GM23338 (cell line): ENCODE measurements at regions not wholly inside any gene's neighbourhood (a gene's known extent, or its start where the extent isn't known, plus 50 kb on each side); places are given as distances from the start of the nearest gene placed in this dataset.

Experiments
- ATAC-seq: fragments of 200-7000 bp; cut with Tn5 transposase; 3 replicates; pipeline ENCODE4 v1.9.1; 2020
- DNase-seq: peaks from one replicate; pipeline ENCODE4 v3.0.0-alpha.2; 2015; ENCODE audit warnings: low spot score
- H2AFZ ChIP-seq: fragments of 200-600 bp; sonication (generic); 2 replicates; pipeline ENCODE4 v1.8.0; 2016; ENCODE audit warnings: antibody characterized with exemption, mild to moderate bottlenecking, moderate library complexity
- H3F3A ChIP-seq: fragments of 200-600 bp; sonication (generic); replicated peaks from 2 replicates; pipeline ENCODE4 v1.8.0; 2017; ENCODE audit warnings: antibody characterized with exemption, mixed run types, low read depth
- H3K27ac ChIP-seq: fragments of 200-600 bp; sonication (generic); 2 replicates; pipeline ENCODE4 v1.6.1; 2016; ENCODE audit warnings: low read depth
- H3K27me3 ChIP-seq: fragments of 200-600 bp; sonication (generic); 2 replicates; pipeline ENCODE4 v1.8.0; 2016; ENCODE audit warnings: mild to moderate bottlenecking, mixed run types, moderate library complexity; ENCODE audit not compliant: insufficient read depth
- H3K36me3 ChIP-seq: fragments of 200-600 bp; sonication (generic); 2 replicates; pipeline ENCODE4 v1.8.0; 2016; ENCODE audit warnings: mild to moderate bottlenecking; ENCODE audit not compliant: insufficient read depth
- H3K4me1 ChIP-seq: fragments of 200-600 bp; sonication (generic); 2 replicates; pipeline ENCODE4 v1.8.0; 2016; ENCODE audit warnings: mild to moderate bottlenecking, moderate library complexity; ENCODE audit not compliant: insufficient read depth
- H3K4me2 ChIP-seq: fragments of 200-600 bp; sonication (generic); 2 replicates; pipeline ENCODE4 v1.7.1; 2017; ENCODE audit warnings: mixed run types
- H3K4me3 ChIP-seq: fragments of 200-600 bp; sonication (generic); 2 replicates; pipeline ENCODE4 v1.6.1; 2016; ENCODE audit warnings: mixed run types
- H3K79me2 ChIP-seq: fragments of 200-600 bp; sonication (generic); replicated peaks from 2 replicates; pipeline ENCODE4 v1.8.0; 2017; ENCODE audit warnings: mild to moderate bottlenecking; ENCODE audit not compliant: insufficient read depth
- H3K9me2 ChIP-seq: fragments of 200-600 bp; sonication (generic); 2 replicates; pipeline ENCODE4 v1.8.0; 2017; ENCODE audit not compliant: insufficient read depth
- H4K20me1 ChIP-seq: fragments of 200-600 bp; sonication (generic); replicated peaks from 2 replicates; pipeline ENCODE4 v1.8.0; 2017; ENCODE audit warnings: mild to moderate bottlenecking; ENCODE audit not compliant: insufficient read depth
- H3K27ac Mint-ChIP-seq: 2 replicates; pipeline ENCODE4 v1.8.0; 2020; ENCODE audit warnings: inconsistent platforms, mild to moderate bottlenecking, moderate library complexity, mixed read lengths
- H3K27me3 Mint-ChIP-seq: 3 replicates; pipeline ENCODE4 v1.8.0; 2022; ENCODE audit warnings: low read depth, mild to moderate bottlenecking, moderate library complexity, mixed read lengths, inconsistent platforms; ENCODE audit not compliant: insufficient read depth, poor library complexity
- H3K36me3 Mint-ChIP-seq: 3 replicates; pipeline ENCODE4 v1.8.0; 2021; ENCODE audit warnings: low read depth, mild to moderate bottlenecking, inconsistent platforms, moderate library complexity, mixed read lengths
- H3K4me1 Mint-ChIP-seq: 3 replicates; pipeline ENCODE4 v1.8.0; 2020; ENCODE audit warnings: mild to moderate bottlenecking, inconsistent platforms, mixed read lengths
- H3K4me3 Mint-ChIP-seq: 3 replicates; pipeline ENCODE4 v1.8.0; 2021; ENCODE audit warnings: moderate library complexity, mild to moderate bottlenecking, inconsistent platforms, mixed read lengths
- H3K9me3 Mint-ChIP-seq: 3 replicates; pipeline ENCODE4 v1.8.0; 2020; ENCODE audit warnings: moderate library complexity, mild to moderate bottlenecking, inconsistent platforms, mixed read lengths
- CREB1 ChIP-seq: fragments of 250-450 bp; sonication (Bioruptor Pico); IDR thresholded peaks from 2 replicates; pipeline ENCODE4 v1.5.0; 2020; ENCODE audit warnings: low read depth, mild to moderate bottlenecking, moderate library complexity
- CTCF ChIP-seq, 2 experiments: fragments of 200-600 bp in 1 of 2; sonication (generic) in 1 of 2; conservative IDR thresholded peaks; 2 replicates each; pipeline versions ENCODE4 v1.5.1 to v1.6.1; 2016 to 2017; ENCODE audit warnings: antibody characterized with exemption in 2 of 2, low read depth in 2 of 2, mild to moderate bottlenecking in 2 of 2, moderate library complexity in 1 of 2
- EZH2 ChIP-seq: fragments of 200-600 bp; sonication (generic); IDR thresholded peaks from one replicate; pipeline ENCODE4 v1.8.0; 2017; ENCODE audit warnings: antibody characterized with exemption, mild to moderate bottlenecking, low read depth; ENCODE audit not compliant: unreplicated experiment
- EZH2phosphoT487 ChIP-seq: fragments of 200-600 bp; sonication (generic); IDR thresholded peaks from one replicate; pipeline ENCODE4 v1.8.1; 2018; ENCODE audit warnings: antibody characterized with exemption; ENCODE audit not compliant: unreplicated experiment
- JUNB ChIP-seq: IDR thresholded peaks from one replicate; pipeline ENCODE4 v1.6.1; 2016; ENCODE audit warnings: antibody characterized with exemption; ENCODE audit not compliant: unreplicated experiment
- NANOG ChIP-seq: IDR thresholded peaks from 2 replicates; pipeline ENCODE4 v1.6.1; 2016; ENCODE audit warnings: antibody characterized with exemption, borderline replicate concordance
- POLR2AphosphoS5 ChIP-seq: IDR thresholded peaks from 2 replicates; pipeline ENCODE4 v1.6.1; 2016; ENCODE audit warnings: antibody characterized with exemption, low read depth
- STAT1 ChIP-seq: IDR thresholded peaks from one replicate; pipeline ENCODE4 v1.6.1; 2016; ENCODE audit warnings: antibody characterized with exemption; ENCODE audit not compliant: unreplicated experiment
- ZNF114 ChIP-seq: fragments of 250-450 bp; sonication (Bioruptor Pico); IDR thresholded peaks from 2 replicates; pipeline ENCODE4 v1.5.0; 2020; ENCODE audit warnings: mild to moderate bottlenecking, moderate library complexity
- ZNF331 ChIP-seq: fragments of 250-450 bp; sonication (Bioruptor Pico); IDR thresholded peaks from 2 replicates; pipeline ENCODE4 v1.5.0; 2020; ENCODE audit warnings: low read depth, mild to moderate bottlenecking, moderate library complexity
- TF ChIP-seq, protein P1 (sequence below): IDR thresholded peaks from one replicate; pipeline ENCODE4 v1.6.1; 2018; ENCODE audit warnings: antibody characterized with exemption; ENCODE audit not compliant: unreplicated experiment
- TF ChIP-seq, protein P2 (sequence below): IDR thresholded peaks from 2 replicates; pipeline ENCODE4 v1.6.1; 2016; ENCODE audit warnings: antibody characterized with exemption

GRCh38 chr1:60973668-60974067, 108.7 kb upstream of the NFIA start (continued):
- TF ChIP-seq, protein P1, sequence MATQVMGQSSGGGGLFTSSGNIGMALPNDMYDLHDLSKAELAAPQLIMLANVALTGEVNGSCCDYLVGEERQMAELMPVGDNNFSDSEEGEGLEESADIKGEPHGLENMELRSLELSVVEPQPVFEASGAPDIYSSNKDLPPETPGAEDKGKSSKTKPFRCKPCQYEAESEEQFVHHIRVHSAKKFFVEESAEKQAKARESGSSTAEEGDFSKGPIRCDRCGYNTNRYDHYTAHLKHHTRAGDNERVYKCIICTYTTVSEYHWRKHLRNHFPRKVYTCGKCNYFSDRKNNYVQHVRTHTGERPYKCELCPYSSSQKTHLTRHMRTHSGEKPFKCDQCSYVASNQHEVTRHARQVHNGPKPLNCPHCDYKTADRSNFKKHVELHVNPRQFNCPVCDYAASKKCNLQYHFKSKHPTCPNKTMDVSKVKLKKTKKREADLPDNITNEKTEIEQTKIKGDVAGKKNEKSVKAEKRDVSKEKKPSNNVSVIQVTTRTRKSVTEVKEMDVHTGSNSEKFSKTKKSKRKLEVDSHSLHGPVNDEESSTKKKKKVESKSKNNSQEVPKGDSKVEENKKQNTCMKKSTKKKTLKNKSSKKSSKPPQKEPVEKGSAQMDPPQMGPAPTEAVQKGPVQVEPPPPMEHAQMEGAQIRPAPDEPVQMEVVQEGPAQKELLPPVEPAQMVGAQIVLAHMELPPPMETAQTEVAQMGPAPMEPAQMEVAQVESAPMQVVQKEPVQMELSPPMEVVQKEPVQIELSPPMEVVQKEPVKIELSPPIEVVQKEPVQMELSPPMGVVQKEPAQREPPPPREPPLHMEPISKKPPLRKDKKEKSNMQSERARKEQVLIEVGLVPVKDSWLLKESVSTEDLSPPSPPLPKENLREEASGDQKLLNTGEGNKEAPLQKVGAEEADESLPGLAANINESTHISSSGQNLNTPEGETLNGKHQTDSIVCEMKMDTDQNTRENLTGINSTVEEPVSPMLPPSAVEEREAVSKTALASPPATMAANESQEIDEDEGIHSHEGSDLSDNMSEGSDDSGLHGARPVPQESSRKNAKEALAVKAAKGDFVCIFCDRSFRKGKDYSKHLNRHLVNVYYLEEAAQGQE: no peak
- TF ChIP-seq, protein P2, sequence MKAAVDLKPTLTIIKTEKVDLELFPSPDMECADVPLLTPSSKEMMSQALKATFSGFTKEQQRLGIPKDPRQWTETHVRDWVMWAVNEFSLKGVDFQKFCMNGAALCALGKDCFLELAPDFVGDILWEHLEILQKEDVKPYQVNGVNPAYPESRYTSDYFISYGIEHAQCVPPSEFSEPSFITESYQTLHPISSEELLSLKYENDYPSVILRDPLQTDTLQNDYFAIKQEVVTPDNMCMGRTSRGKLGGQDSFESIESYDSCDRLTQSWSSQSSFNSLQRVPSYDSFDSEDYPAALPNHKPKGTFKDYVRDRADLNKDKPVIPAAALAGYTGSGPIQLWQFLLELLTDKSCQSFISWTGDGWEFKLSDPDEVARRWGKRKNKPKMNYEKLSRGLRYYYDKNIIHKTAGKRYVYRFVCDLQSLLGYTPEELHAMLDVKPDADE: no peak
- TF ChIP-seq ZNF331 (no peak), NANOG (no peak), EZH2 (no peak), JUNB (no peak)

GRCh38 chr1:60972841-60973364, 109.5 kb upstream of the NFIA start:
- no peak overlapping the region for H3K27ac ChIP-seq
- no peaks in the 10 kb centered on the region for H3F3A ChIP-seq
- peaks cover 29% of the 10 kb centered on the region for H3K4me1 Mint-ChIP-seq
- H3K9me3 Mint-ChIP-seq: peaks cover 9% of the 10 kb centered on the region
- no peaks in the 10 kb centered on the region for H4K20me1 ChIP-seq
- no peak overlapping the region for H2AFZ ChIP-seq
- no peak for ATAC-seq
- H3K27me3 ChIP-seq: no peaks in the 10 kb centered on the region
- no peak overlapping the region for H3K4me2 ChIP-seq
- no peak overlapping the region for H3K4me3 Mint-ChIP-seq
- H3K4me3 ChIP-seq: no peak overlapping the region
- H3K27me3 Mint-ChIP-seq: peaks cover 7% of the 10 kb centered on the region
- H3K27ac Mint-ChIP-seq: no peak overlapping the region
- peaks cover 6% of the 10 kb centered on the region for H3K4me1 ChIP-seq
- H3K36me3 Mint-ChIP-seq: peaks cover 3% of the 10 kb centered on the region; the same call in 2 of the 3 replicates
- H3K36me3 ChIP-seq: no peaks in the 10 kb centered on the region
- no peaks in the 10 kb centered on the region for H3K79me2 ChIP-seq
- no peak for DNase-seq
- peaks cover 4% of the 10 kb centered on the region; the same call in 1 of the 2 replicates for H3K9me2 ChIP-seq
- TF ChIP-seq EZH2phosphoT487 (no peak), ZNF331 (no peak), NANOG (no peak), EZH2 (no peak), JUNB (no peak), ZNF114 (CRISPR knock-in tag) (no peak), POLR2AphosphoS5 (no peak), STAT1 (no peak), CREB1 (CRISPR knock-in tag) (no peak), CTCF (conservative IDR thresholded peaks at IDR 0.05; ENCODE audit: low read depth in 2 of 2) (no peak)
- TF ChIP-seq, protein P2: no peak
